HepG2 (cell line): ENCODE measurements at regions not wholly inside any gene's neighbourhood (a gene's known extent, or its start where the extent isn't known, plus 50 kb on each side); places are given as distances from the start of the nearest gene placed in this dataset.

ENCODE experiments used
- ARNTL ChIP-seq: sonication (generic); formaldehyde crosslinking; IDR thresholded peaks from 2 replicates; pipeline ENCODE4 v1.4.0; 2020; ENCODE audit warnings: mild to moderate bottlenecking, missing genetic modification reagents
- ETV6 ChIP-seq: sonication (generic); formaldehyde crosslinking; conservative IDR thresholded peaks from 2 replicates; pipeline ENCODE4 v1.4.0; 2020; ENCODE audit warnings: missing genetic modification reagents
- HHEX ChIP-seq: IDR thresholded peaks from 2 replicates; pipeline ENCODE4 v1.6.1; 2016; ENCODE audit warnings: control low read depth
- HNF4A ChIP-seq: sonication (generic); formaldehyde crosslinking; IDR thresholded peaks from 2 replicates; pipeline ENCODE4 v1.4.0; 2020; ENCODE audit warnings: missing genetic modification reagents
- ISL2 ChIP-seq: sonication (generic); formaldehyde crosslinking; IDR thresholded peaks from 2 replicates; pipeline ENCODE4 v1.5.0; 2020; ENCODE audit warnings: missing genetic modification reagents
- KAT2B ChIP-seq: fragments of 150-350 bp; IDR thresholded peaks from 2 replicates; pipeline ENCODE4 v1.6.1; 2014; ENCODE audit warnings: low read depth, low read length, borderline replicate concordance
- KDM1A ChIP-seq: IDR thresholded peaks from 2 replicates; pipeline ENCODE4 v1.6.1; 2016; ENCODE audit warnings: missing compliant biosample characterization
- KLF9 ChIP-seq: IDR thresholded peaks from 2 replicates; pipeline ENCODE4 v1.6.1; 2016; ENCODE audit warnings: low read depth
- MIER2 ChIP-seq: IDR thresholded peaks from 2 replicates; pipeline ENCODE4 v1.6.1; 2016; ENCODE audit warnings: missing biosample characterization, missing genetic modification reagents
- MIXL1 ChIP-seq: IDR thresholded peaks from 2 replicates; pipeline ENCODE4 v1.6.1; 2016
- NFATC3 ChIP-seq: sonication (generic); formaldehyde crosslinking; IDR thresholded peaks from 2 replicates; pipeline ENCODE4 v1.5.1; 2020; ENCODE audit warnings: mild to moderate bottlenecking, missing genetic modification reagents
- NFE2L1 ChIP-seq: sonication (generic); formaldehyde crosslinking; IDR thresholded peaks from 2 replicates; pipeline ENCODE4 v1.4.0; 2020; ENCODE audit warnings: missing genetic modification reagents, mild to moderate bottlenecking, borderline replicate concordance
- NFYC ChIP-seq: IDR thresholded peaks from 2 replicates; pipeline ENCODE4 v1.6.1; 2016; ENCODE audit warnings: missing genetic modification reagents, missing compliant biosample characterization
- NR1H2 ChIP-seq: sonication (generic); formaldehyde crosslinking; IDR thresholded peaks from 2 replicates; pipeline ENCODE4 v1.8.1; 2022; ENCODE audit warnings: low read depth, missing genetic modification reagents, borderline replicate concordance
- SMYD3 ChIP-seq: sonication (generic); formaldehyde crosslinking; IDR thresholded peaks from 2 replicates; pipeline ENCODE4 v1.8.1; 2023; ENCODE audit warnings: mild to moderate bottlenecking, missing genetic modification reagents
- THAP7 ChIP-seq: sonication (generic); formaldehyde crosslinking; IDR thresholded peaks from 2 replicates; pipeline ENCODE4 v1.8.1; 2023; ENCODE audit warnings: mild to moderate bottlenecking, missing genetic modification reagents
- TIGD3 ChIP-seq: sonication (generic); formaldehyde crosslinking; IDR thresholded peaks from 2 replicates; pipeline ENCODE4 v1.5.1; 2020; ENCODE audit warnings: mild to moderate bottlenecking, missing genetic modification reagents, borderline replicate concordance
- ZBTB7A ChIP-seq: sonication (generic); formaldehyde crosslinking; IDR thresholded peaks from 2 replicates; pipeline ENCODE4 v1.8.0; 2022; ENCODE audit warnings: mild to moderate bottlenecking, missing genetic modification reagents
- ZFX ChIP-seq: sonication (generic); formaldehyde crosslinking; IDR thresholded peaks from 2 replicates; pipeline ENCODE4 v1.4.0; 2020; ENCODE audit warnings: mild to moderate bottlenecking, low read depth, missing genetic modification reagents, moderate library complexity
- ZKSCAN8 ChIP-seq: IDR thresholded peaks from 2 replicates; pipeline ENCODE4 v1.6.1; 2016; ENCODE audit warnings: borderline replicate concordance, missing genetic modification reagents, missing compliant biosample characterization
- ZNF205 ChIP-seq: IDR thresholded peaks from 2 replicates; pipeline ENCODE4 v1.6.1; 2018; ENCODE audit warnings: missing biosample characterization, missing genetic modification reagents
- ZNF235 ChIP-seq: sonication (generic); formaldehyde crosslinking; IDR thresholded peaks from 2 replicates; pipeline ENCODE4 v1.8.1; 2023; ENCODE audit warnings: mild to moderate bottlenecking, missing genetic modification reagents, borderline replicate concordance
- ZNF30 ChIP-seq: sonication (generic); formaldehyde crosslinking; IDR thresholded peaks from 2 replicates; pipeline ENCODE4 v1.5.0; 2020; ENCODE audit warnings: mild to moderate bottlenecking, missing genetic modification reagents
- ZNF557 ChIP-seq: sonication (generic); formaldehyde crosslinking; IDR thresholded peaks from 2 replicates; pipeline ENCODE4 v1.4.0; 2020; ENCODE audit warnings: missing genetic modification reagents
- ZNF770 ChIP-seq: sonication (generic); formaldehyde crosslinking; IDR thresholded peaks from 2 replicates; pipeline ENCODE4 v1.5.0; 2020; ENCODE audit warnings: mild to moderate bottlenecking, missing genetic modification reagents
- TF ChIP-seq, protein P1 (sequence below): sonication (generic); formaldehyde crosslinking; conservative IDR thresholded peaks from 2 replicates; pipeline ENCODE4 v1.4.0; 2020; ENCODE audit warnings: mild to moderate bottlenecking, missing genetic modification reagents, moderate library complexity

- TF ChIP-seq, protein P1, sequence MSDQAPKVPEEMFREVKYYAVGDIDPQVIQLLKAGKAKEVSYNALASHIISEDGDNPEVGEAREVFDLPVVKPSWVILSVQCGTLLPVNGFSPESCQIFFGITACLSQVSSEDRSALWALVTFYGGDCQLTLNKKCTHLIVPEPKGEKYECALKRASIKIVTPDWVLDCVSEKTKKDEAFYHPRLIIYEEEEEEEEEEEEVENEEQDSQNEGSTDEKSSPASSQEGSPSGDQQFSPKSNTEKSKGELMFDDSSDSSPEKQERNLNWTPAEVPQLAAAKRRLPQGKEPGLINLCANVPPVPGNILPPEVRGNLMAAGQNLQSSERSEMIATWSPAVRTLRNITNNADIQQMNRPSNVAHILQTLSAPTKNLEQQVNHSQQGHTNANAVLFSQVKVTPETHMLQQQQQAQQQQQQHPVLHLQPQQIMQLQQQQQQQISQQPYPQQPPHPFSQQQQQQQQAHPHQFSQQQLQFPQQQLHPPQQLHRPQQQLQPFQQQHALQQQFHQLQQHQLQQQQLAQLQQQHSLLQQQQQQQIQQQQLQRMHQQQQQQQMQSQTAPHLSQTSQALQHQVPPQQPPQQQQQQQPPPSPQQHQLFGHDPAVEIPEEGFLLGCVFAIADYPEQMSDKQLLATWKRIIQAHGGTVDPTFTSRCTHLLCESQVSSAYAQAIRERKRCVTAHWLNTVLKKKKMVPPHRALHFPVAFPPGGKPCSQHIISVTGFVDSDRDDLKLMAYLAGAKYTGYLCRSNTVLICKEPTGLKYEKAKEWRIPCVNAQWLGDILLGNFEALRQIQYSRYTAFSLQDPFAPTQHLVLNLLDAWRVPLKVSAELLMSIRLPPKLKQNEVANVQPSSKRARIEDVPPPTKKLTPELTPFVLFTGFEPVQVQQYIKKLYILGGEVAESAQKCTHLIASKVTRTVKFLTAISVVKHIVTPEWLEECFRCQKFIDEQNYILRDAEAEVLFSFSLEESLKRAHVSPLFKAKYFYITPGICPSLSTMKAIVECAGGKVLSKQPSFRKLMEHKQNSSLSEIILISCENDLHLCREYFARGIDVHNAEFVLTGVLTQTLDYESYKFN (CRISPR knock-in tag) = peak; percentile 44; the same call in 1 of the 2 replicates
- TF ChIP-seq NR1H2 (CRISPR knock-in tag) (no peak), ZNF30 (no peak), ISL2 (CRISPR knock-in tag) (no peak), NFYC (peak; percentile 20; the same call in 1 of the 2 replicates), NFE2L1 (CRISPR knock-in tag) (no peak), HNF4A (no peak), MIER2 (CRISPR knock-in tag) (no peak), MIXL1 (CRISPR knock-in tag) (no peak), ZKSCAN8 (CRISPR knock-in tag) (no peak), KLF9 (no peak), KDM1A (no peak), ARNTL (CRISPR knock-in tag) (no peak), ETV6 (CRISPR knock-in tag) (0 out of 2 replicates have a peak, but pooled peaks have one; percentile 25), THAP7 (CRISPR knock-in tag) (no peak), NFATC3 (CRISPR knock-in tag) (no peak), TIGD3 (CRISPR knock-in tag) (no peak), SMYD3 (CRISPR knock-in tag) (0 out of 2 replicates have a peak, but pooled peaks have one; percentile 9), ZNF557 (no peak), ZNF235 (CRISPR knock-in tag) (no peak), HHEX (CRISPR knock-in tag) (no peak), ZNF770 (no peak), ZFX (CRISPR knock-in tag) (peak; percentile 57), ZBTB7A (CRISPR knock-in tag) (no peak), KAT2B (no peak), ZNF205 (CRISPR knock-in tag) (0 out of 2 replicates have a peak, but pooled peaks have one; percentile 23)
Measured at GRCh38 chr2:145757503-145758246, 1237.8 kb upstream of the ZEB2 start (continued).
